ENCODE measurements at regions not wholly inside any gene's neighbourhood (a gene's known extent, or its start where the extent isn't known, plus 50 kb on each side); places are given as distances from the start of the nearest gene placed in this dataset.

- Histone ChIP-seq H3K4me1 (ENCODE audit: control insufficient read depth in 2 of 2, insufficient read depth in 2 of 2, low read length in 2 of 2) (peaks cover 0 to 10% of the 10 kb centered on the region in 2 donors), H3K27me3 (ENCODE audit: control insufficient read depth in 2 of 2, insufficient read depth in 1 of 2, low read length in 1 of 2) (no peaks in the 10 kb centered on the region), H3K27ac (ENCODE audit: low read depth in 1 of 2, low read length in 1 of 2) (peak overlapping the region in 1 of 2 donors; percentile 18), H3K9me3 (ENCODE audit: control insufficient read depth in 2 of 2, insufficient read depth in 1 of 2, low read length in 1 of 2) (no peaks in the 10 kb centered on the region), H3K36me3 (ENCODE audit: control insufficient read depth in 2 of 2, insufficient read depth in 2 of 2, low read length in 1 of 2) (no peaks in the 10 kb centered on the region), H3K4me3 (ENCODE audit: low read length in 2 of 2) (no peak overlapping the region)
- WGBS, result 96% methylated on average over 9 of the region's 9 CpGs
- no peak for DNase-seq (ENCODE audit: low read depth in 6 of 9, low spot score in 9 of 9)
Measured at GRCh38 chr7:130927564-130927963, 193.6 kb upstream of the KLF14 start.

GRCh38 chr7:130929896-130930659 is 196.1 kb upstream of the KLF14 start:
- no peaks in the 10 kb centered on the region for H3K27me3 ChIP-seq (ENCODE audit: control insufficient read depth in 2 of 2, insufficient read depth in 1 of 2, low read length in 1 of 2)
- H3K9me3 ChIP-seq (ENCODE audit: control insufficient read depth in 2 of 2, insufficient read depth in 1 of 2, low read length in 1 of 2), result no peaks in the 10 kb centered on the region
- no peaks in the 10 kb centered on the region for H3K36me3 ChIP-seq (ENCODE audit: control insufficient read depth in 2 of 2, insufficient read depth in 2 of 2, low read length in 1 of 2)
- H3K4me3 ChIP-seq (ENCODE audit: low read length in 2 of 2), result no peak overlapping the region
- peaks cover 0 to 6% of the 10 kb centered on the region in 2 donors for H3K4me1 ChIP-seq (ENCODE audit: control insufficient read depth in 2 of 2, insufficient read depth in 2 of 2, low read length in 2 of 2)
- H3K27ac ChIP-seq (ENCODE audit: low read depth in 1 of 2, low read length in 1 of 2), result peak overlapping the region; percentile 8 to 54
- 89% methylated on average over 4 of the region's 4 CpGs for WGBS
- DNase-seq (ENCODE audit: low read depth in 6 of 9, low spot score in 9 of 9), result peak in 1 of 9 donors; percentile 29

GRCh38 chr7:130930681-130931080 is 196.7 kb upstream of the KLF14 start:
- H3K4me3 ChIP-seq (ENCODE audit: low read length in 2 of 2), result no peak overlapping the region
- WGBS, result 90% methylated on average over 8 of the region's 8 CpGs
- H3K27me3 ChIP-seq (ENCODE audit: control insufficient read depth in 2 of 2, insufficient read depth in 1 of 2, low read length in 1 of 2), result no peaks in the 10 kb centered on the region
- no peaks in the 10 kb centered on the region for H3K9me3 ChIP-seq (ENCODE audit: control insufficient read depth in 2 of 2, insufficient read depth in 1 of 2, low read length in 1 of 2)
- H3K36me3 ChIP-seq (ENCODE audit: control insufficient read depth in 2 of 2, insufficient read depth in 2 of 2, low read length in 1 of 2), result no peaks in the 10 kb centered on the region
- H3K27ac ChIP-seq (ENCODE audit: low read depth in 1 of 2, low read length in 1 of 2), result peak overlapping the region; percentile 8 to 48
- DNase-seq (ENCODE audit: low read depth in 6 of 9, low spot score in 9 of 9), result no peak
- H3K4me1 ChIP-seq (ENCODE audit: control insufficient read depth in 2 of 2, insufficient read depth in 2 of 2, low read length in 2 of 2), result peaks cover 0 to 4% of the 10 kb centered on the region in 2 donors

- Histone ChIP-seq H3K4me3 (ENCODE audit: low read length in 2 of 2) (no peak overlapping the region), H3K9me3 (ENCODE audit: control insufficient read depth in 2 of 2, insufficient read depth in 1 of 2, low read length in 1 of 2) (no peaks in the 10 kb centered on the region), H3K27me3 (ENCODE audit: control insufficient read depth in 2 of 2, insufficient read depth in 1 of 2, low read length in 1 of 2) (no peaks in the 10 kb centered on the region), H3K36me3 (ENCODE audit: control insufficient read depth in 2 of 2, insufficient read depth in 2 of 2, low read length in 1 of 2) (no peaks in the 10 kb centered on the region), H3K27ac (ENCODE audit: low read depth in 1 of 2, low read length in 1 of 2) (no peak overlapping the region), H3K4me1 (ENCODE audit: control insufficient read depth in 2 of 2, insufficient read depth in 2 of 2, low read length in 2 of 2) (no peaks in the 10 kb centered on the region)
- no peak for DNase-seq (ENCODE audit: low read depth in 6 of 9, low spot score in 9 of 9)
- 99% methylated on average over 3 of the region's 3 CpGs for WGBS
Measured at GRCh38 chr7:130931423-130931822, 197.4 kb upstream of the KLF14 start.

GRCh38 chr7:130932088-130932487 is 198.1 kb upstream of the KLF14 start:
- no peak for DNase-seq (ENCODE audit: low read depth in 6 of 9, low spot score in 9 of 9)
- H3K27me3 ChIP-seq (ENCODE audit: control insufficient read depth in 2 of 2, insufficient read depth in 1 of 2, low read length in 1 of 2), result no peaks in the 10 kb centered on the region
- H3K27ac ChIP-seq (ENCODE audit: low read depth in 1 of 2, low read length in 1 of 2), result no peak overlapping the region
- no peaks in the 10 kb centered on the region for H3K9me3 ChIP-seq (ENCODE audit: control insufficient read depth in 2 of 2, insufficient read depth in 1 of 2, low read length in 1 of 2)
- over 99% methylated on average over 5 of the region's 5 CpGs for WGBS
- no peaks in the 10 kb centered on the region for H3K4me1 ChIP-seq (ENCODE audit: control insufficient read depth in 2 of 2, insufficient read depth in 2 of 2, low read length in 2 of 2)
- no peak overlapping the region for H3K4me3 ChIP-seq (ENCODE audit: low read length in 2 of 2)
- no peaks in the 10 kb centered on the region for H3K36me3 ChIP-seq (ENCODE audit: control insufficient read depth in 2 of 2, insufficient read depth in 2 of 2, low read length in 1 of 2)

- DNase-seq (ENCODE audit: low read depth in 6 of 9, low spot score in 9 of 9), result no peak
- H3K27me3 ChIP-seq (ENCODE audit: control insufficient read depth in 2 of 2, insufficient read depth in 1 of 2, low read length in 1 of 2), result no peaks in the 10 kb centered on the region
- H3K36me3 ChIP-seq (ENCODE audit: control insufficient read depth in 2 of 2, insufficient read depth in 2 of 2, low read length in 1 of 2), result no peaks in the 10 kb centered on the region
- 89% methylated on average over 11 of the region's 11 CpGs for WGBS
- no peak overlapping the region for H3K4me3 ChIP-seq (ENCODE audit: low read length in 2 of 2)
- H3K27ac ChIP-seq (ENCODE audit: low read depth in 1 of 2, low read length in 1 of 2), result no peak overlapping the region
- H3K4me1 ChIP-seq (ENCODE audit: control insufficient read depth in 2 of 2, insufficient read depth in 2 of 2, low read length in 2 of 2), result no peaks in the 10 kb centered on the region
- no peaks in the 10 kb centered on the region for H3K9me3 ChIP-seq (ENCODE audit: control insufficient read depth in 2 of 2, insufficient read depth in 1 of 2, low read length in 1 of 2)
Measured at GRCh38 chr7:130932667-130933432, 198.8 kb upstream of the KLF14 start.

GRCh38 chr7:130933919-130934318 is 199.9 kb upstream of the KLF14 start:
- H3K27ac ChIP-seq (ENCODE audit: low read depth in 1 of 2, low read length in 1 of 2), result no peak overlapping the region
- H3K4me1 ChIP-seq (ENCODE audit: control insufficient read depth in 2 of 2, insufficient read depth in 2 of 2, low read length in 2 of 2), result no peaks in the 10 kb centered on the region
- H3K4me3 ChIP-seq (ENCODE audit: low read length in 2 of 2), result no peak overlapping the region
- H3K27me3 ChIP-seq (ENCODE audit: control insufficient read depth in 2 of 2, insufficient read depth in 1 of 2, low read length in 1 of 2), result no peaks in the 10 kb centered on the region
- no peak for DNase-seq (ENCODE audit: low read depth in 6 of 9, low spot score in 9 of 9)
- 97% methylated on average over 4 of the region's 4 CpGs for WGBS
- H3K36me3 ChIP-seq (ENCODE audit: control insufficient read depth in 2 of 2, insufficient read depth in 2 of 2, low read length in 1 of 2), result no peaks in the 10 kb centered on the region
- H3K9me3 ChIP-seq (ENCODE audit: control insufficient read depth in 2 of 2, insufficient read depth in 1 of 2, low read length in 1 of 2), result no peaks in the 10 kb centered on the region

- H3K27ac ChIP-seq (ENCODE audit: low read depth in 1 of 2, low read length in 1 of 2), result no peak overlapping the region
- no peaks in the 10 kb centered on the region for H3K4me1 ChIP-seq (ENCODE audit: control insufficient read depth in 2 of 2, insufficient read depth in 2 of 2, low read length in 2 of 2)
- no peak for DNase-seq (ENCODE audit: low read depth in 6 of 9, low spot score in 9 of 9)
- no peak overlapping the region for H3K4me3 ChIP-seq (ENCODE audit: low read length in 2 of 2)
- no peaks in the 10 kb centered on the region for H3K36me3 ChIP-seq (ENCODE audit: control insufficient read depth in 2 of 2, insufficient read depth in 2 of 2, low read length in 1 of 2)
- no peaks in the 10 kb centered on the region for H3K27me3 ChIP-seq (ENCODE audit: control insufficient read depth in 2 of 2, insufficient read depth in 1 of 2, low read length in 1 of 2)
- 94% methylated on average over 11 of the region's 11 CpGs for WGBS
- no peaks in the 10 kb centered on the region for H3K9me3 ChIP-seq (ENCODE audit: control insufficient read depth in 2 of 2, insufficient read depth in 1 of 2, low read length in 1 of 2)
Measured at GRCh38 chr7:130935564-130936157, 201.7 kb upstream of the KLF14 start.
